ENCODE measurements at regions not wholly inside any gene's neighbourhood (a gene's known extent, or its start where the extent isn't known, plus 50 kb on each side); places are given as distances from the start of the nearest gene placed in this dataset.

DNA sequence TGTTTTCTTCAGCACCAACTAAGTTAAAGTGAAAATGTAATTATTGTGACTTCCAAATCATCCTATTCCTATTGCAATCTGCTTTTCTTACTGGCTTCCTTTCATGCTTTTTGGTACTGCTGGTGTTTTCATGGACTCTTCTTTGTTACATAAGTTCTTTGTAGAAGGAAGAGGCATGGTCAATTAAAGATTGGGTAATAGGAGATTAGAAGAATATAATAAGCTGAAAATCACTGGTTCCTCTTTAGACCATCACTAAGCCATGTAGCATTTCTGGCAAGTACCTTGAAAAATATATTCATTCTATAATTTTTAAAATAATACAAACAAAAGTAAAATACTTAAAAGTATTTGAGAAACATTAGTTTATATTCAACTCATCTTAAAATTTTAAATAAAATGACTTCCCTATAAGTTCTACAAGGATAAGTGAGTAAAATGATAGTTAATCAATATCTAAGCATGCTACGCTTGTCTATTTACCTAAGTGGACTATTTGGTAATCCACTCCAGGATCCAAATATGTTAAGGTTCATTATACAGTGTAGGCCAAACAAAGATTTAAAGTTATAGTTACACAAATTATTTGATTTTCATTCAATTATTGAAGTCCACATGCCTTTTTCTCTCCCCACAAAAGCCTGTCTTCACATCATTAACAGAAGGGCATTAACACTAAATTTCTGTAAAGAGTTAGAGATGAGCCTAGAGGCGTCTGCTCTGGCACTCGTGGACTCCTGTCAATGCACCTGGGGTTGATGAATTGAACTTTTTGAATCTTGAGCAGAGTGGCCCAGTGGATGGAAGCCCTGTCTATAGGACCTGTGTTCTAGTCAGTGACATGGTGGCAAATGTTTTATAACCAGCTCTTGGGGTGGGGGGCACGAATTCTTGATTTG is 408.1 kb downstream of the INHBA start:
- H3K27ac ChIP-seq: no peak overlapping the region
- CTCF ChIA-PET: interaction anchor here (0.6 kb wide), 1 partner anchor 64 kb away, joined by 3 read pairs; no protein-coding TSS in a partner anchor
- TF ChIP-seq, protein P1, sequence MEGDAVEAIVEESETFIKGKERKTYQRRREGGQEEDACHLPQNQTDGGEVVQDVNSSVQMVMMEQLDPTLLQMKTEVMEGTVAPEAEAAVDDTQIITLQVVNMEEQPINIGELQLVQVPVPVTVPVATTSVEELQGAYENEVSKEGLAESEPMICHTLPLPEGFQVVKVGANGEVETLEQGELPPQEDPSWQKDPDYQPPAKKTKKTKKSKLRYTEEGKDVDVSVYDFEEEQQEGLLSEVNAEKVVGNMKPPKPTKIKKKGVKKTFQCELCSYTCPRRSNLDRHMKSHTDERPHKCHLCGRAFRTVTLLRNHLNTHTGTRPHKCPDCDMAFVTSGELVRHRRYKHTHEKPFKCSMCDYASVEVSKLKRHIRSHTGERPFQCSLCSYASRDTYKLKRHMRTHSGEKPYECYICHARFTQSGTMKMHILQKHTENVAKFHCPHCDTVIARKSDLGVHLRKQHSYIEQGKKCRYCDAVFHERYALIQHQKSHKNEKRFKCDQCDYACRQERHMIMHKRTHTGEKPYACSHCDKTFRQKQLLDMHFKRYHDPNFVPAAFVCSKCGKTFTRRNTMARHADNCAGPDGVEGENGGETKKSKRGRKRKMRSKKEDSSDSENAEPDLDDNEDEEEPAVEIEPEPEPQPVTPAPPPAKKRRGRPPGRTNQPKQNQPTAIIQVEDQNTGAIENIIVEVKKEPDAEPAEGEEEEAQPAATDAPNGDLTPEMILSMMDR (conservative IDR thresholded peaks at IDR 0.05; ENCODE audit: low read depth): no peak
- DNase-seq (ENCODE audit: low spot score): no peak
- POLR2A ChIA-PET (ENCODE audit: low non-redundant PET): no interaction called here

DNA sequence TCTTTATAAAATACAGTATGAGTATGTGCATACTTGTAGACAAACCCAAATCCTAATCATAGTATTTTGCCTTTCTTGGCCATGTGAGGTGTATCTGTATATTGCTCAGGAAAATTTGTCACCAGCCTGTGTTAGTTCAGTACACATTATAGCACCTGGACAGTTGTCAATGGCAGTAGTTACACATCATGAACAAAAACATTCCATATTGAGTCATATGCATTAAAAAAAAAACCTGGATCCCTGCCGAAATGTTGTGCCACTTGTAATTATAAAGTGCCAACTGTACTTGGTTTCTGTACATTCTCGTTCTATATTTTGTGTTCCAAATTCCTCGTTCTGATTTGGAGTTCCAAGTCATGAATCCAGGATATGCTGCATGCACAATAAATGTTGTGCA is 410.4 kb downstream of the INHBA start:
- TF ChIP-seq, protein P1 (conservative IDR thresholded peaks at IDR 0.05; ENCODE audit: low read depth): no peak
- CTCF ChIA-PET: no interaction called here
- no peak overlapping the region for H3K27ac ChIP-seq
- POLR2A ChIA-PET (ENCODE audit: low non-redundant PET): no interaction called here
- peak; percentile 85 for DNase-seq (ENCODE audit: low spot score)

DNA sequence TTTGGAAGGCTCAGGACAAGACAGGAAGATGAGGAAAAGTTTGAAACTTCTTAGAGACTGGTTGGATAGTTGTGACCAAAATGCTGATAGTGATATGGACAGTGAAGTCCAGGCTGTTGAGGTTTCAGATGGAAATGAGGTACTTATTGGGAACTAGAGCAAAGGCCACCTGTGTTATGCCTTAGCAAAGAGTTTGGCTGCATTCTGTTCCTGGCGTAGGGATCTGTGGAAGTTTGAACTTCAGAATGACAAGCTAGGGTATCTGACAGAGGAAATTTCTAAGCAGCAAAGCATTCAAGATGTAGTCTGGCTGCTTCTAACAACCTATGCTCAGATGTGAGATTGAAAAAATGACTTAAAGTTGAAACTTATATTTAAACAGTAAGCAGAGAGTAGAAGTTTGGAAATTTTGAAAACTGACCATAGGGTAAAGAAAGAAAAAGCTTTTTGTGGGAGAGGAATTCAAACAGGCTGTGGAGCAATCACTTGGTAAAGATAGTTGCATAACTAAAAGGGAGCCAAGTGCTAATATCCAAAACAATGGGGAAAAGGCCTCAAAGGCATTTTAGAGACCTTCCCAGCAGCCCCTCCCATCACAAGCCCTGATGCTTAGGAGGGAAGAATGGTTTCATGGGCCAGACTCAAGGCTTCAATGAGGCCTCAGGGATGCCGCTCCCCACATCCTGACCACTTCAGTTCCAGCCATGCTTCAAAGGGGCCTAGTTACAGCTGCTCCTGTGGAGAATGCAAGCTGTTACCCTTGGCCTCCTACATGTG is 415.1 kb downstream of the INHBA start:
- CTCF ChIA-PET: interaction anchor here (0.6 kb wide), 1 partner anchor 1884 kb away, joined by 3 read pairs; no protein-coding TSS in a partner anchor
- DNase-seq (ENCODE audit: low spot score): no peak
- TF ChIP-seq, protein P1 (conservative IDR thresholded peaks at IDR 0.05; ENCODE audit: low read depth): no peak
- POLR2A ChIA-PET (ENCODE audit: low non-redundant PET): no interaction called here
- no peak overlapping the region for H3K27ac ChIP-seq

DNA sequence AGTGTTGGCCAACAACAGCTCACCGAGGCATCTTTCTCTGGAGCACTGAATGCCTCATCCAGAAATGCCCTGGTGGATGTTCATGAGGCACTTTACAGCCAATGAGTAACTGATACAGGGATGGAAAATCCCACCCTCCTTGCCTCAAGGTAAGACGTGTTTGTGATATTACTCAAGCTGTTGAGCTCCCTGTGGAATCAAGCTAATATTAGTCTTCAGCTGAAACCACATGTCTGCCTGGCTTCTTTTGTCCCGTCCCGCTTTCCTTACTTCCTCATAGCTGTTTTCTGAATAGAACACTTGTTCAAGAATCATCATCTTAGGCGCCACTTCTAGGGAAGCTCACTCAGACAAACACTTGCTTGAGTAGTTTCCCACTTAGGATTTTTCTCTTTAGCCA is 422.4 kb downstream of the INHBA start:
- ChIA-PET POLR2A (ENCODE audit: low non-redundant PET) (no interaction called here), CTCF (no interaction called here)

DNA sequence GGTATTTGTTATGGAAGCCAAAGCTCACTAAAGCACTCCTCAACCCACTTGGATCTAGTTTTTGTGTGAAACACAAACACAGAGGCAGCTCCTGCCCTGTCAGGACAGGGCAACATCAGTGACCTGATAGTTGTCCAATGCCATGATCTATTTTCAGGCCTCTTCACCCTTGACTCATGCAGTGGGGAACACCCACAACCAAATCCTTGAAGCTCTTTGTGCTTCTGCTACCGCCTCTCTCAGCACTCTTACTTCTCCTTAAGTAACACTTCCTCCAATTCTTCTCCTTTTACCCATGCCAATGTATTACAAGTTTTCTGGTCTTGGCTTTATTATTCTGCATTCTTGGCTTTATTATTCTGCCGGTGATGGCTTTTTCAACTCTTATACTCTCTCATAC is 425.3 kb downstream of the INHBA start:
- ChIA-PET CTCF (interaction anchor here (0.5 to 0.6 kb wide), 2 partner anchors 87 to 1044 kb away, joined by 3 to 4 read pairs; no protein-coding TSS in a partner anchor), POLR2A (ENCODE audit: low non-redundant PET) (no interaction called here)
- TF ChIP-seq, protein P1 (conservative IDR thresholded peaks at IDR 0.05; ENCODE audit: low read depth): no peak
- DNase-seq (ENCODE audit: low spot score): no peak
- no peak overlapping the region for H3K27ac ChIP-seq

More for the DNA sequence above, 422.4 kb downstream of the INHBA start:
- H3K27ac ChIP-seq: no peak overlapping the region
- TF ChIP-seq, protein P1 (conservative IDR thresholded peaks at IDR 0.05; ENCODE audit: low read depth): no peak
- DNase-seq (ENCODE audit: low spot score): no peak

DNA sequence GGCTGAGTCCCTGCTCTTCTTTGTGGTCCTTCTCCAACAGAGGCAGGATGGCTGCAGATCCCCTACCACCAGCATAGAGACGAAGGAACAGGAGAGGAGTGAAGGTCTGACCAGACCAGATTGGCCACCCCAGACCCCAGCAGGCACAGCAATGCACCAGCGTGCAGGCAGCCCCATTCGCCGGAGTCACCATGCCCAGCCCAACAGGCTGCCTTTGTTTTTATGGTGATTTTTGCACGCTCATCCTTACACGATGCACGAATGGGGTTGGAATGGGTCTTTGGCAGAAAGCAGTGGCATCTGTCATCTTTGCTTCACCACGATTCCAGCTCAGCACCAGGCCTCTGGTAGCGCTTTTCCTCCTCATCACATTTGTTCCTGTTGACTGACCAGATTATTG is 427.6 kb downstream of the INHBA start:
- ChIA-PET POLR2A (ENCODE audit: low non-redundant PET) (no interaction called here), CTCF (no interaction called here)
- TF ChIP-seq, protein P1 (conservative IDR thresholded peaks at IDR 0.05; ENCODE audit: low read depth): no peak
- DNase-seq (ENCODE audit: low spot score): no peak
- H3K27ac ChIP-seq: no peak overlapping the region
